ENCODE measurements at regions not wholly inside any gene's neighbourhood (a gene's known extent, or its start where the extent isn't known, plus 50 kb on each side); places are given as distances from the start of the nearest gene placed in this dataset.
"Not testable (repeated sequence)": the region's sequence is repeated elsewhere in the genome, so short reads cannot be mapped to it uniquely, and the experiment has no call there.

- intact Hi-C loops (cut with micrococcal nuclease): no loop called here
- DNase-seq: no peak
- ATAC-seq: no peak
Measured at GRCh38 chr13:91032104-91032503, 315.4 kb upstream of the MIR17HG start.

- DNase-seq (no peak), ATAC-seq (no peak)
- intact Hi-C loops (cut with micrococcal nuclease): no loop called here
Measured at GRCh38 chr13:91036886-91037285, 310.6 kb upstream of the MIR17HG start.

GRCh38 chr13:91042870-91043269, 304.6 kb upstream of the MIR17HG start:
- DNase-seq (no peak), ATAC-seq (no peak)
- intact Hi-C loops (cut with micrococcal nuclease): no loop called here

- intact Hi-C loops (cut with micrococcal nuclease): no loop called here
- DNase-seq: no peak
- no peak for ATAC-seq
Measured at GRCh38 chr13:91045351-91046034, 302.0 kb upstream of the MIR17HG start.

GRCh38 chr13:91046715-91047327, 300.7 kb upstream of the MIR17HG start:
- ATAC-seq (no peak), DNase-seq (no peak)
- intact Hi-C loops (cut with micrococcal nuclease): no loop called here

- intact Hi-C loops (cut with micrococcal nuclease): no loop called here
- ATAC-seq (no peak), DNase-seq (no peak)
Measured at GRCh38 chr13:91050970-91051369, 296.5 kb upstream of the MIR17HG start.

- intact Hi-C loops (cut with micrococcal nuclease): no loop called here
- ATAC-seq (no peak), DNase-seq (no peak)
Measured at GRCh38 chr13:91052876-91053275, 294.6 kb upstream of the MIR17HG start.

GRCh38 chr13:91053318-91054065, 294.0 kb upstream of the MIR17HG start:
- DNase-seq (no peak), ATAC-seq (no peak)
- intact Hi-C loops (cut with micrococcal nuclease): no loop called here

GRCh38 chr13:91054902-91055301, 292.6 kb upstream of the MIR17HG start:
- DNase-seq (no peak), ATAC-seq (no peak)
- intact Hi-C loops (cut with micrococcal nuclease): no loop called here

- intact Hi-C loops (cut with micrococcal nuclease): no loop called here
- no peak for ATAC-seq
- DNase-seq: no peak
Measured at GRCh38 chr13:91056746-91057145, 290.7 kb upstream of the MIR17HG start.

GRCh38 chr13:91057507-91057906, 290.0 kb upstream of the MIR17HG start:
- DNase-seq; intact Hi-C loops (cut with micrococcal nuclease); ATAC-seq: not testable (repeated sequence)

- ATAC-seq: no peak
- no peak for DNase-seq
- intact Hi-C loops (cut with micrococcal nuclease): no loop called here
Measured at GRCh38 chr13:91058066-91058465, 289.4 kb upstream of the MIR17HG start.

GRCh38 chr13:91058919-91059318, 288.6 kb upstream of the MIR17HG start:
- no peak for DNase-seq
- intact Hi-C loops (cut with micrococcal nuclease): no loop called here
- no peak for ATAC-seq

- intact Hi-C loops (cut with micrococcal nuclease): no loop called here
- no peak for ATAC-seq
- no peak for DNase-seq
Measured at GRCh38 chr13:91066745-91067144, 280.7 kb upstream of the MIR17HG start.

GRCh38 chr13:91072486-91072885, 275.0 kb upstream of the MIR17HG start:
- ATAC-seq: no peak
- intact Hi-C loops (cut with micrococcal nuclease): no loop called here

GRCh38 chr13:91074091-91074490, 273.4 kb upstream of the MIR17HG start:
- intact Hi-C loops (cut with micrococcal nuclease): no loop called here
- no peak for DNase-seq
- no peak for ATAC-seq

More at GRCh38 chr13:91072486-91072885, 275.0 kb upstream of the MIR17HG start:
- no peak for DNase-seq

GRCh38 chr13:91076830-91077229, 270.7 kb upstream of the MIR17HG start:
- intact Hi-C loops (cut with micrococcal nuclease): no loop called here
- ATAC-seq: no peak
- no peak for DNase-seq

- ATAC-seq (no peak), DNase-seq (no peak)
- intact Hi-C loops (cut with micrococcal nuclease): no loop called here
Measured at GRCh38 chr13:91078093-91078679, 269.3 kb upstream of the MIR17HG start.

- intact Hi-C loops (cut with micrococcal nuclease): no loop called here
- no peak for DNase-seq
- no peak for ATAC-seq
Measured at GRCh38 chr13:91079176-91079575, 268.3 kb upstream of the MIR17HG start.

GRCh38 chr13:91085127-91085526, 262.4 kb upstream of the MIR17HG start:
- intact Hi-C loops (cut with micrococcal nuclease): no loop called here
- DNase-seq (no peak), ATAC-seq (no peak)
